ENCODE measurements at regions not wholly inside any gene's neighbourhood (a gene's known extent, or its start where the extent isn't known, plus 50 kb on each side); places are given as distances from the start of the nearest gene placed in this dataset.

- Mint-ChIP-seq H3K36me3 (ENCODE audit: low read depth) (no peaks in the 10 kb centered on the region), H3K4me3 (no peak overlapping the region), H3K27ac (no peak overlapping the region), H3K27me3 (ENCODE audit: insufficient read depth) (no peaks in the 10 kb centered on the region), H3K9me3 (no peaks in the 10 kb centered on the region), H3K4me1 (ENCODE audit: low read depth) (no peaks in the 10 kb centered on the region)
- intact Hi-C loops (cut with micrococcal nuclease), result no loop called here
- DNase-seq (ENCODE audit: low spot score), result no peak
These were observed 284.5 kb downstream of the NPHP4 start for GRCh38 chr1:5707566-5708345.

GRCh38 chr1:5706239-5706638, 286.0 kb downstream of the NPHP4 start:
- Mint-ChIP-seq H3K27ac (no peak overlapping the region), H3K9me3 (no peaks in the 10 kb centered on the region), H3K36me3 (ENCODE audit: low read depth) (no peaks in the 10 kb centered on the region), H3K4me1 (ENCODE audit: low read depth) (no peaks in the 10 kb centered on the region), H3K4me3 (no peak overlapping the region), H3K27me3 (ENCODE audit: insufficient read depth) (no peaks in the 10 kb centered on the region)
- DNase-seq (ENCODE audit: low spot score), result no peak
- intact Hi-C loops (cut with micrococcal nuclease), result no loop called here

DNA sequence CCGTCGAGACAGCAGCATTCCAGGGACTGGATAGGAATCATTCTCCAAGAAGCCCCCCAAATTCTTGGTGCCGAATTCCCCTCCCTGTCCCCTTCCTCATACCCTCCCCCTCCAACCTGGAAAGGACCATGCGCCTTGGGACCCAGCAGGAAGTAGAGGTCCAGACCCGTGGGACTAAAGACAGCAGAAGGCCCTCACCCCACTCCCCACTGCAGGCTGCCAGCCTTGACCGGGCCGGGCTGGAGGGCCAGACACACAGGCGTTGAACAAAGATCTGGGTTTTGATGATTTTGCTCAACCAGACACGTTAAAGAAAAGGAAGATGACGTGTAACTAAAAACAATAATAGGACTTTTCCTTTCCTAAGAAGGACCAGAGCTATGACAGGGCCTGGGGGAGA, 286.5 kb downstream of the NPHP4 start:
- Mint-ChIP-seq H3K9me3 (no peaks in the 10 kb centered on the region), H3K4me1 (ENCODE audit: low read depth) (no peaks in the 10 kb centered on the region), H3K4me3 (no peak overlapping the region), H3K27ac (no peak overlapping the region), H3K36me3 (ENCODE audit: low read depth) (no peaks in the 10 kb centered on the region), H3K27me3 (ENCODE audit: insufficient read depth) (no peaks in the 10 kb centered on the region)
- intact Hi-C loops (cut with micrococcal nuclease), result no loop called here
- no peak for DNase-seq (ENCODE audit: low spot score)

DNA sequence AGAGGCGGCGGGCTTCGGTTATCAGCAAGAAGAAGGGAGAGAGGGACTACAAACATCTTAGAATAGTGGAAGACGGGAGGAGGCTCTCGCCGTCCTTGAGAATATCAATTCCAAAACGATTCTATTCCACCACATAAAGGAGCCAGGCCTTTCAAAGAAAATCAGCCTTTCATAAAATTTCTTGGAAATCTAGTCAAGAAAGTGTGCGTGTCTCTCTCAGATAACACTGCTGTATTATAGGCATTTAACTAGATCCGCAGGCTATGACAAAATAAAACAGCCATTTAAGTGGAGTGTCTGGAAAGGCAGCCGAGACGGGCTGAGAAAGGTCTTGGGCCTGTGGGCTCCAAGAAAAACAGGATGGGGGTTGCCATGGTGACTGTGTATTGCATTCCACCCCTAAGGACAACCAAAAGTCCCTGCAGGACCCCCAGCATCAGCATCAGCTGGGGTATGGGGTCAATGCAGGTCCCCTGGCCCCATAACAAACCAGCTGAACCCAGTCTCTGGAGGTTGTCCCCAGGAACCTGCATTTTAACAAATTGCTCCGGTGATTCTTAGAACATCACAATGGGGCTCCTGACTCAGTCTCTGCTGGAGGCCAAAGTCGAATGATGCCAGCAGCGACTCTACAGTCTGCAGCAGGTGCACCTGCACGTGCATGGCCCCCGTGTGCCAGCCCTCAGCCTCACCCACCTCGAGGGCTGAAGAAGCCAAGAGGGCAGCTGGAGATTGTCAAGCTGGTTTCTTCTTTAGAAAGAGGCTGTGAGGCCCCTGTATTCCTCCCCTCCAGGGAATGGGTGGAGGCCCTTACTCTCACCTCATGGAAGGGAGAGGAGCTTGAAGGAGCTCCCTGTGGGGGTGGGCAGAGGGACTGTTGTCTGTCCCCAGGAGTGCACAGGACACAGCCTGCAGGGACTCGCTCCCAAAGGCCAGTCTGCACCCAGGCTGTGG, 287.4 kb downstream of the NPHP4 start:
- Mint-ChIP-seq H3K36me3 (ENCODE audit: low read depth) (no peaks in the 10 kb centered on the region), H3K27ac (no peak overlapping the region), H3K4me1 (ENCODE audit: low read depth) (no peaks in the 10 kb centered on the region), H3K9me3 (no peaks in the 10 kb centered on the region), H3K27me3 (ENCODE audit: insufficient read depth) (peaks cover 3% of the 10 kb centered on the region), H3K4me3 (no peak overlapping the region)
- intact Hi-C loops (cut with micrococcal nuclease), result no loop called here
- no peak for DNase-seq (ENCODE audit: low spot score)

GRCh38 chr1:5701642-5702041, 290.6 kb downstream of the NPHP4 start:
- Mint-ChIP-seq H3K27ac (no peak overlapping the region), H3K9me3 (no peaks in the 10 kb centered on the region), H3K4me3 (no peak overlapping the region), H3K4me1 (ENCODE audit: low read depth) (no peaks in the 10 kb centered on the region), H3K27me3 (ENCODE audit: insufficient read depth) (peaks cover 3% of the 10 kb centered on the region), H3K36me3 (ENCODE audit: low read depth) (no peaks in the 10 kb centered on the region)
- DNase-seq (ENCODE audit: low spot score), result no peak
- intact Hi-C loops (cut with micrococcal nuclease), result no loop called here

DNA sequence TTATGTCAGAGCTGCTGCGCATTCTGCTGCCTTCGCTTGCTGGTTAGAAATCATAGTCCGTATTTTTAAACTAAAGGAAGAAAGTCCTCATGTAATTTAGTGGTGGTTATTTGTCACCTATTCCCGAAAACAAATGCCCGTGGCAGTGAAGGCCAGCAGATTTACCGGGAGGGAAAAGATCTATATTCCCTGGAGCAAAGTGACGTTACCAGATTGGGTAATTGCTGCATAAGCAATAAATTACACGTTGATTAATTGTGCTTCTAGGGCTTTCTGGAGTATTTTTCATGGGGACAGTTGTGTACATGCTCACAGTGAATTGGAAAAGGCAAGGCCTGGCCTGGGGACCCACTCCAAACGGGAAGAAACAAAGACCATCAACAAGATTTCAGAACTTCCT, 298.7 kb downstream of the NPHP4 start:
- no peak for DNase-seq (ENCODE audit: low spot score)
- Mint-ChIP-seq H3K27ac (no peak overlapping the region), H3K4me1 (ENCODE audit: low read depth) (no peaks in the 10 kb centered on the region), H3K4me3 (no peak overlapping the region), H3K27me3 (ENCODE audit: insufficient read depth) (no peaks in the 10 kb centered on the region), H3K36me3 (ENCODE audit: low read depth) (no peaks in the 10 kb centered on the region), H3K9me3 (no peaks in the 10 kb centered on the region)
- intact Hi-C loops (cut with micrococcal nuclease), result no loop called here

- Mint-ChIP-seq H3K27ac (no peak overlapping the region), H3K9me3 (no peaks in the 10 kb centered on the region), H3K36me3 (ENCODE audit: low read depth) (no peaks in the 10 kb centered on the region), H3K4me1 (ENCODE audit: low read depth) (no peaks in the 10 kb centered on the region), H3K27me3 (ENCODE audit: insufficient read depth) (no peaks in the 10 kb centered on the region), H3K4me3 (no peak overlapping the region)
- intact Hi-C loops (cut with micrococcal nuclease), result no loop called here
- DNase-seq (ENCODE audit: low spot score), result no peak
These were observed 299.6 kb downstream of the NPHP4 start for GRCh38 chr1:5692664-5693063.

DNA sequence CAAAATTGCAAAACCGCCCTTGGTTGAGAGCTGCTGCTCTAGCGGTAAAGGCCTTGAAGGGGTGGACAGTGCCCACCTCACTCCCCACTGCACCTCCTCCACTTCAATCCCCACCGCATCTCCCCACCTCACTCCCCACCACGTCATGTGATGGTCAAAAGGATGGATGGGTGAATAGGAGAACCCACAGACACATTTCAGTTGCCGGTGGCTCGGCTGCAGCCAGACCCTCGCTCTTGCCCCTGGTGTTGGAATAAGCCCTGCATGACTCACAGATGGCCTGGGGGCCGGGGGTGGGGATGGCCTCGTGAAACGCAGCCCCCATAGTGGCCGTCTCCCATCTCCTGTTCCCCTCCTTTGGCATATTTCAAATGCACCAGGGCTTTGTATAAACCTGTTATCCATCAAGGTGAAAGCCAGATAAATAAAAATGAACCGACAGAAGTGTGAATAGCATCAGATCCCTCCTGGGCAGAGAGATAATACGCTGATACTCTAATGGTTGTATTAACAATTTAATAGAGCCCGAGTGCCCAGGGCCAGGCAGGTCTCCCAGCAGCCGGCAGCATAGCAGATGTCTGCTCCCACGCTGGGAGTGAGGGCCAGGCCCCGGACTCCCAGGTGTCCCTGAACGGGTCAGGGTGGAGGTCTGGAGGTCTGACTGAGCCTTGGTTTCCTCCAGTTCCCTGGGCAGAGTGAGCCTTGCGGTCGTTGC, 300.3 kb downstream of the NPHP4 start:
- no peaks in the 10 kb centered on the region for H3K36me3 Mint-ChIP-seq (ENCODE audit: low read depth)
- DNase-seq (ENCODE audit: low spot score), result no peak
- intact Hi-C loops (cut with micrococcal nuclease), result no loop called here
- no peaks in the 10 kb centered on the region for H3K4me1 Mint-ChIP-seq (ENCODE audit: low read depth)
- H3K9me3 Mint-ChIP-seq, result no peaks in the 10 kb centered on the region
- H3K27ac Mint-ChIP-seq, result no peak overlapping the region
- H3K27me3 Mint-ChIP-seq (ENCODE audit: insufficient read depth), result no peaks in the 10 kb centered on the region
- H3K4me3 Mint-ChIP-seq, result no peak overlapping the region

- no peak overlapping the region for H3K4me3 Mint-ChIP-seq
- H3K4me1 Mint-ChIP-seq (ENCODE audit: low read depth), result no peaks in the 10 kb centered on the region
- intact Hi-C loops (cut with micrococcal nuclease), result no loop called here
- no peaks in the 10 kb centered on the region for H3K36me3 Mint-ChIP-seq (ENCODE audit: low read depth)
- H3K9me3 Mint-ChIP-seq, result no peaks in the 10 kb centered on the region
- no peak for DNase-seq (ENCODE audit: low spot score)
- H3K27ac Mint-ChIP-seq, result no peak overlapping the region
- H3K27me3 Mint-ChIP-seq (ENCODE audit: insufficient read depth), result no peaks in the 10 kb centered on the region
These were observed 301.3 kb downstream of the NPHP4 start for GRCh38 chr1:5690898-5691297.

DNA sequence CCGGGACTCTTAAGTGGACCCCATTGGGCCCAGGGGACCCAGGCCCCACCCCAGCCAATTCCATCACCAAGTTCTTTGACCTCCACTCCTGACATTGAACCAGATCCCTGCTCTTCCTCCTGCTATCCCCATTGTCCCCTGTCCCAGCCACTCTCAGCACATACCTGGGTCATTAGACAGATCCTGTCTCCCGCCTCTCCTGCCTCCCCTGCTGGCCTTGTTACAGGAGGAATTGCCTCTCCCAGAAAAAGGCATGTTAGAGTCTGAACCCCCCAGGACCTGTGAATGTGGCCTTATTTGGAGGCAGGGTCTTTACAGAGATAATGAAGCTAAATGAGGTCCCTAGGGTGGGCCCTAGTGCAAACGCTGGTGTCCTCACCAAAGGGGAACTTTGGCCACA, 301.9 kb downstream of the NPHP4 start:
- intact Hi-C loops (cut with micrococcal nuclease), result no loop called here
- DNase-seq (ENCODE audit: low spot score), result no peak
- Mint-ChIP-seq H3K27ac (no peak overlapping the region), H3K27me3 (ENCODE audit: insufficient read depth) (no peaks in the 10 kb centered on the region), H3K4me1 (ENCODE audit: low read depth) (no peaks in the 10 kb centered on the region), H3K4me3 (no peak overlapping the region), H3K36me3 (ENCODE audit: low read depth) (no peaks in the 10 kb centered on the region), H3K9me3 (no peaks in the 10 kb centered on the region)

GRCh38 chr1:5688081-5689077, 303.8 kb downstream of the NPHP4 start:
- H3K4me3 Mint-ChIP-seq, result no peak overlapping the region
- no peaks in the 10 kb centered on the region for H3K9me3 Mint-ChIP-seq
- H3K27ac Mint-ChIP-seq, result no peak overlapping the region
- intact Hi-C loops (cut with micrococcal nuclease), result no loop called here
- DNase-seq (ENCODE audit: low spot score), result no peak
- no peaks in the 10 kb centered on the region for H3K4me1 Mint-ChIP-seq (ENCODE audit: low read depth)
- peaks cover 2% of the 10 kb centered on the region for H3K27me3 Mint-ChIP-seq (ENCODE audit: insufficient read depth)
- H3K36me3 Mint-ChIP-seq (ENCODE audit: low read depth), result no peaks in the 10 kb centered on the region
